Parathyroid adenoma (tissue), 2 donors: ENCODE measurements at regions not wholly inside any gene's neighbourhood (a gene's known extent, or its start where the extent isn't known, plus 50 kb on each side); places are given as distances from the start of the nearest gene placed in this dataset.

Experiments used
- H2AFZ ChIP-seq: fragments of 300-600 bp; sonication (generic); one replicate; pipeline ENCODE4 v1.7.0; 2017; ENCODE audit warnings: antibody characterized with exemption, mild to moderate bottlenecking
- H3K27ac ChIP-seq: fragments of 300-600 bp; sonication (generic); one replicate; pipeline ENCODE4 v1.7.0; 2017
- H3K27me3 ChIP-seq: fragments of 300-600 bp; sonication (generic); one replicate; pipeline ENCODE4 v1.7.0; 2017; ENCODE audit warnings: low read length; ENCODE audit not compliant: control insufficient read depth, insufficient read depth
- H3K36me3 ChIP-seq: fragments of 300-600 bp; sonication (generic); one replicate; pipeline ENCODE4 v1.7.0; 2017; ENCODE audit warnings: low read length; ENCODE audit not compliant: control insufficient read depth, insufficient read depth
- H3K4me1 ChIP-seq: fragments of 300-600 bp; sonication (generic); one replicate; pipeline ENCODE4 v1.7.0; 2017; ENCODE audit warnings: control low read depth
- H3K4me2 ChIP-seq: fragments of 300-600 bp; sonication (generic); one replicate; pipeline ENCODE4 v1.7.0; 2017; ENCODE audit warnings: low read length
- H3K4me3 ChIP-seq: fragments of 300-600 bp; sonication (generic); one replicate; pipeline ENCODE4 v1.7.0; 2017; ENCODE audit warnings: low read depth, low read length
- H3K79me2 ChIP-seq: fragments of 300-600 bp; sonication (generic); one replicate; pipeline ENCODE4 v1.7.0; 2017; ENCODE audit warnings: control low read depth
- H3K9ac ChIP-seq: fragments of 300-600 bp; sonication (generic); one replicate; pipeline ENCODE4 v1.7.0; 2017; ENCODE audit warnings: mild to moderate bottlenecking
- H3K9me3 ChIP-seq: fragments of 300-600 bp; sonication (generic); one replicate; pipeline ENCODE4 v1.7.0; 2017; ENCODE audit warnings: low read length; ENCODE audit not compliant: control insufficient read depth
- TF ChIP-seq, protein P1 (sequence below): fragments of 300-600 bp; sonication (generic); IDR thresholded peaks from one replicate; pipeline ENCODE4 v1.7.0; 2017; ENCODE audit warnings: antibody characterized with exemption, mild to moderate bottlenecking
- donor health status: primary hyperparathyroidism.

DNA sequence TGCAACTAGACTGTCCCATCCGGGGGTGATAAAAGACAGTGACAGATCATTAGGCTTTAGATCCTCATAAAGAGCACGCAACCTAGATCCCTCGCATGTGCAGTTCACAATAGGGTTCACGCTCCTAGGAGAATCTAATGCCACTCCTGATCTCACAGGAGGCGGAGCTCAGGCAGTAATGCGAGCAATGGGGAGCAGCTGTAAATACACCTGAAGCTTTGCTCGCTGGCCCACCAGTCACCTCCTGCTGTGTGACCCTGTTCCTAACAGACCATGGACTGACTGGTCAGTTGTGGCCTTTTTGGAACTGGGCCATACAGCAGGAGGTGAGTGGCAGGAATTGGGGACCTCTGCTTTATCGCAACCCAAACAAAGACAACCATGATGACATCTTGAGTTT is 173.2 kb downstream of the DLEU7 start:
- no peak overlapping the region for H3K4me2 ChIP-seq
- H3K4me3 ChIP-seq = no peak overlapping the region
- TF ChIP-seq, protein P1, sequence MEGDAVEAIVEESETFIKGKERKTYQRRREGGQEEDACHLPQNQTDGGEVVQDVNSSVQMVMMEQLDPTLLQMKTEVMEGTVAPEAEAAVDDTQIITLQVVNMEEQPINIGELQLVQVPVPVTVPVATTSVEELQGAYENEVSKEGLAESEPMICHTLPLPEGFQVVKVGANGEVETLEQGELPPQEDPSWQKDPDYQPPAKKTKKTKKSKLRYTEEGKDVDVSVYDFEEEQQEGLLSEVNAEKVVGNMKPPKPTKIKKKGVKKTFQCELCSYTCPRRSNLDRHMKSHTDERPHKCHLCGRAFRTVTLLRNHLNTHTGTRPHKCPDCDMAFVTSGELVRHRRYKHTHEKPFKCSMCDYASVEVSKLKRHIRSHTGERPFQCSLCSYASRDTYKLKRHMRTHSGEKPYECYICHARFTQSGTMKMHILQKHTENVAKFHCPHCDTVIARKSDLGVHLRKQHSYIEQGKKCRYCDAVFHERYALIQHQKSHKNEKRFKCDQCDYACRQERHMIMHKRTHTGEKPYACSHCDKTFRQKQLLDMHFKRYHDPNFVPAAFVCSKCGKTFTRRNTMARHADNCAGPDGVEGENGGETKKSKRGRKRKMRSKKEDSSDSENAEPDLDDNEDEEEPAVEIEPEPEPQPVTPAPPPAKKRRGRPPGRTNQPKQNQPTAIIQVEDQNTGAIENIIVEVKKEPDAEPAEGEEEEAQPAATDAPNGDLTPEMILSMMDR = no peak
- no peaks in the 10 kb centered on the region for H3K4me1 ChIP-seq
- H3K27ac ChIP-seq = no peak overlapping the region
- H2AFZ ChIP-seq = no peak overlapping the region
- no peaks in the 10 kb centered on the region for H3K36me3 ChIP-seq
- no peaks in the 10 kb centered on the region for H3K27me3 ChIP-seq
- no peak overlapping the region for H3K9ac ChIP-seq
- H3K9me3 ChIP-seq = no peaks in the 10 kb centered on the region
- no peaks in the 10 kb centered on the region for H3K79me2 ChIP-seq

DNA sequence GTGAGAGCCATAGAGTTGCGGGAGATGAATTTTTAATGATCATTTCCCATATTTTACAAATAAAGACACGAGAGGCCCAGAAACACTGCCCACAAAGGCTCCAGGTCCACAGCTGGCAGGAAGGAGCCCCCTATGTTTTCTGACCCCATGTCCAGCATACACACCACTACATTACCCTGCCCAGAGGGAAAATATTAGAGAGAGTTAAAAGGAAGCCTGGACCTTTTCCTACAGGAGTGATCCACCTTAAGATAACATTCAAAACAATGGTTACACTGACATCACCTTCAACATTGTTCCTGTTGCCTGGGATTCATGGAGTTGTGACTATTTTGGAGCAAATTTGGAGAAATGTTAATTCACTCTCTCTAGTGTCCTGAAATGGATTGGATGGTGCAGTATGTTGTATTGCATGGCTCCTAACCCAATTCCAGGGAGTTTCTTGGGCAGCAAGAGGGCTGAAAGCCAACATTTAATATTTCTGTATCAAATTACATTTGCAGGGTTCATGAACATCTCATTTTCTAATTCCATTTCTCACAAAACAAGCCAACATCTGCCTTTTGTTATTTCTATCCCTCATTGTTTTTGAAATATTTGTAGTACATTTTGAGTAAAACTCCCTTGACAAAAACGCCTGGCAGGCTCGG is 172.5 kb downstream of the DLEU7 start:
- Histone ChIP-seq H3K9ac (no peak overlapping the region), H3K4me2 (no peak overlapping the region), H2AFZ (no peak overlapping the region), H3K9me3 (no peaks in the 10 kb centered on the region), H3K4me3 (no peak overlapping the region), H3K36me3 (no peaks in the 10 kb centered on the region), H3K79me2 (no peaks in the 10 kb centered on the region), H3K4me1 (no peaks in the 10 kb centered on the region), H3K27me3 (no peaks in the 10 kb centered on the region), H3K27ac (no peak overlapping the region)
- TF ChIP-seq, protein P1 = no peak

DNA sequence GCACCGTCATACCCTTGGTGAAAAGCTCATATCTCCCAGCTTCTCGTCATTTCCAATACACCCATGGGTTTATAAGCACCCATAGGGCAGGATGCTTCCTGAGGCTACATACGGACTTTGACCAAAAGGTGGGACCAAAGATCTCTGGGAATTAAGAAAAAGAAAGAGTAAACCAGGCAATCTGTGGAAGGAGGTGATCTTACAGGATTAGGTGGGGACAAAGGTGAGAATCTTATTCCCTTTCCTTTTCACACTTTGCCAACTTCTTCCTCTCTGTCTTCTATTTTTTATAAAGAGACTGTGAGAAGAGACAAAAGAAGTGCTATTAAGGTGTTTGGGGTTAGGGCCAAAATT is 172.0 kb downstream of the DLEU7 start:
- H3K36me3 ChIP-seq = no peaks in the 10 kb centered on the region
- no peaks in the 10 kb centered on the region for H3K4me1 ChIP-seq
- no peak overlapping the region for H2AFZ ChIP-seq
- H3K4me3 ChIP-seq = no peak overlapping the region
- no peaks in the 10 kb centered on the region for H3K79me2 ChIP-seq
- H3K27me3 ChIP-seq = no peaks in the 10 kb centered on the region
- H3K4me2 ChIP-seq = no peak overlapping the region
- TF ChIP-seq, protein P1 = no peak
- no peak overlapping the region for H3K9ac ChIP-seq
- no peaks in the 10 kb centered on the region for H3K9me3 ChIP-seq
- no peak overlapping the region for H3K27ac ChIP-seq

DNA sequence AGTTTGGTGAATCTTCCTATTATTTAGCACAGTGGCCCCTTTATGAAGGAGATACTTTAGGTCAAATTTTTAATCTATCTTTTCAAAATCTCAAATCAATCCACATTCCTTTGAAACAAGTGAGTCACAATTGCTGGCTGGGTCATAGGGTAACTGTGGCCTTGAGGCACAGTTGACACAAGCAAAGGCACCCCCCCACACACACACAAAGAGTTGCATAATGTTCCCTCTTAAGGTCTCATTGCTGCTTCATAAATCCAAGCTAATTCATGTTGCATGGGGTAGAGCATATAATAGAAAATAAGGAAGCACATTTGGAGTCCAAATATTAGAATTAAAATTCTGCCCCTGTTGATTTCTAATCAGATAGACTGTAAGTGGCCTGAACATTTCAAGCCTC is 171.5 kb downstream of the DLEU7 start:
- Histone ChIP-seq H3K4me2 (no peak overlapping the region), H3K27me3 (no peaks in the 10 kb centered on the region), H3K4me1 (peaks cover 4% of the 10 kb centered on the region), H3K36me3 (no peaks in the 10 kb centered on the region), H2AFZ (no peak overlapping the region), H3K27ac (no peak overlapping the region), H3K4me3 (no peak overlapping the region), H3K9ac (no peak overlapping the region), H3K79me2 (no peaks in the 10 kb centered on the region), H3K9me3 (no peaks in the 10 kb centered on the region)
- TF ChIP-seq, protein P1 = no peak

DNA sequence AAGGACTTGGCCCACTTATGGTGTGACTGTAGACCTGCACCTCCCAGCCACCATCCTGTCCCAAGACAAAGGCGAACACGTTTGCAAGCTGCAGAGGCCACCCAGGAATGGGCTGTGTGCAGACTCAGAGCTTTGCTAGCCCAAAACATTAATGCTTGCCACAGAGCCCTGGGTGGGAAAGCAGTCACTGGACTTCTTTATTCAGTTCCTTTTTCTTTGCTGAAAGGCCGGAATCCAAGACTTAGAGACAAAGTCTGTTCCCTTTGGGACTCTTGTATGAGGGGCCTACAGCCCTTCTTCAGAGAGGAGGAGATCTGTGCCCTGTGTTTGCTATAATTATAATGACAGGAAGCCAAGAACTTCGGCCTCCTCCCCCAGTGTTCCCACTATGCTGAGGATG is 167.8 kb downstream of the DLEU7 start:
- H3K79me2 ChIP-seq = no peaks in the 10 kb centered on the region
- H3K36me3 ChIP-seq = no peaks in the 10 kb centered on the region
- no peak overlapping the region for H3K9ac ChIP-seq
- no peak overlapping the region for H3K27ac ChIP-seq
- no peaks in the 10 kb centered on the region for H3K9me3 ChIP-seq
- no peak overlapping the region for H2AFZ ChIP-seq
- no peak overlapping the region for H3K4me2 ChIP-seq
- TF ChIP-seq, protein P1 = no peak
- H3K27me3 ChIP-seq = no peaks in the 10 kb centered on the region
- H3K4me3 ChIP-seq = no peak overlapping the region
- H3K4me1 ChIP-seq = peaks cover 9% of the 10 kb centered on the region
